ENCODE measurements at regions not wholly inside any gene's neighbourhood (a gene's known extent, or its start where the extent isn't known, plus 50 kb on each side); places are given as distances from the start of the nearest gene placed in this dataset.

DNA sequence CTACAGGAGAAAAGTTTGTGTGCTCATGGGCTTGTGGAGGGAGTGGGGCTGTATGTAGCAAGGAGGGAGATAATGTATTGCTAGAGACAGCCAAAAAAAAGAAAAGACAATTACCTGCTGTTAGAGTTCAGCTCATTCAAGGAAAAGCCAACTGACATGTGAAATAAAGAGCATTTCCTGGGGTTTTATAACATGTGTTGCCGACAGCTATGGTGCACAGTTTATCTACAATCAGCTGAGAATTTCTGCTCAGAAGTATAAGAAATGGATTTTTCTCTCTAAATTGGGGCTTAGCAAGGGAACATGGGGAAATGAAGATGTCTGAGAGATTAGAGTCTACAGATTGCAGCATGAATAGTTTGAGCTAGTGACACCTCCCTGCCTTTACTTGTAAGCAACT, 674.1 kb downstream of the SUCLG1 start:
- H3K4me3 ChIP-seq (ENCODE audit: low read length) = no peak overlapping the region
- no peak for DNase-seq (ENCODE audit: low read depth, low spot score)

DNA sequence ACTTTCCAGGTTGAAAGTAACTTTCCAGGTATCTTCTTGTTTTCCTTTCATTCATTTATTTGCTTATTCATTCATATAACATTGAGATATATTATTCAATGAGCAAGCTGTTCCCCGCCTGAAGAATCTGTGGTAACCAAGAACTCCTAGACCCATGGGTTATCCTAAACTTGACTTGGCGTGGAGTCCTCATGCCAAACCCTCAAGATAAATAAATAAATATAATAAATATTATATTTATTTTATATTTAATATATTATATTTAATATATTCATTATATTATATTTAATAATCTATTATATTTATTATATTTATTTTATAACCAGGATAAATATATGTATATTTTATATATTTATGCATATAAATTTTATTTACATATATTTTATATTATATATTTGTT, 674.8 kb downstream of the SUCLG1 start:
- H3K4me3 ChIP-seq (ENCODE audit: low read length) = no peak overlapping the region
- DNase-seq (ENCODE audit: low read depth, low spot score) = no peak

DNA sequence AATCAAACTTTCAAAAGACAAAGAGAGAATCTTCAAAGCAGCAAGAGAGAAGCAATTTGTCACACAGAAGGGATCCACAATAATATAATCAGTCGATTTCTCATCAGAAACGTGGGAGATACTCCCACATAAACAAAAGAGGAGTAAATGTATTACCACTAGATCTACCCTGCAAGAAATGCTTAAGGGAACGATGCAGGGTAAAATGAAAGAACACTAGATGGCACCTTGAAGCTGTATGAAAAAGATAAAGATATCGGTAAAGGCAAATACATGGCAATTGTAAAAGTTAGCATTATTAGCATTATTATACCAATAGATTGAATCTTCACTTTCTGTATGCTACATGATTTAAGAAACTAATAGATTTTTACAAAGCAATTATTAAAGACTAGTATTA, 677.0 kb downstream of the SUCLG1 start:
- H3K4me3 ChIP-seq (ENCODE audit: low read length) = no peak overlapping the region
- DNase-seq (ENCODE audit: low read depth, low spot score) = no peak

DNA sequence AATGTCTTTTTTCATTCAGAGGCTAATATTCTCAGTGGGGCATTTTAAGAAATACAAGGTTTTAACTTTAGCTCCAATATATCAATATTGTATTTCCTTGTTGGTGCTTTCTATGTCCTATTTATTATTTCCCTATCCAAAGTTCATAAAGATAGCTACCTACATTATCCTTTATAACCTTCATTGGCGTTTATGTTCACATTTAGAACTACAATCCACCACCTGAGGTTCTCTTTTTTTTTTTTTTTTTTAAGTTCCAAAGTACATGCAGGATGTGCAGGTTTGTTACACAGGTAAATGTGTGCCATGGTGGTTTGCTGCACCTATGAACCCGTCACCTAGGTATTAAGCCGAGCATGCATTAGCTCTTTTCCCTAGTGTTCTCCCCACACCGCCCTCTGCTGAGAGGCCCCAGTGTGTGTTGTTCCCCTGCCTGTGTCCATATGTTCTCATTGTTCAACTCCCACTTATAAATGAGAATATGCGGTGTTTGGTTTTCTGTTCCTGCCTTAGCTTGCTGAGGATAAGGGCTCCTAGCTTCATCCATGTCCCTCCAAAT, 694.6 kb downstream of the SUCLG1 start:
- H3K4me3 ChIP-seq (ENCODE audit: low read length) = no peak overlapping the region
- DNase-seq (ENCODE audit: low read depth, low spot score) = no peak

DNA sequence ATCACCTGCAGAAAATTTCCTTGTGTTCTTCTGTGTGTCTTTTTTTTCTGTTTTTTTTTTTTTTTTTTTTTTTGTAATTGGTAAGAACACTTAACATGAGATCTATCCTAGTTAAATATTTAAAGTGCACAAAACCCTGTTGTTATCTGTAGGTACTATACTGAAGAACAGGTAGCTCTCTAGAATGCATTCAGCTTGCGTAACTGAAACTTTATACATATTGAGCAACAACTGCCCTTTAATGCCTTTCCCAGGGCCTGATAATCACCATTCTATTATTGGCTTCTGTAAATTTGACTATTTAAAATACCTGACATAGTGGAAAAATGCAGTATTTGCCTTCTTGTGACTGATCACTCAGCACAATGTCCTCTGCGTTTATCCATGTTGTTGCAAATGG, 701.8 kb downstream of the SUCLG1 start:
- H3K4me3 ChIP-seq (ENCODE audit: low read length) = no peak overlapping the region
- DNase-seq (ENCODE audit: low read depth, low spot score) = no peak

DNA sequence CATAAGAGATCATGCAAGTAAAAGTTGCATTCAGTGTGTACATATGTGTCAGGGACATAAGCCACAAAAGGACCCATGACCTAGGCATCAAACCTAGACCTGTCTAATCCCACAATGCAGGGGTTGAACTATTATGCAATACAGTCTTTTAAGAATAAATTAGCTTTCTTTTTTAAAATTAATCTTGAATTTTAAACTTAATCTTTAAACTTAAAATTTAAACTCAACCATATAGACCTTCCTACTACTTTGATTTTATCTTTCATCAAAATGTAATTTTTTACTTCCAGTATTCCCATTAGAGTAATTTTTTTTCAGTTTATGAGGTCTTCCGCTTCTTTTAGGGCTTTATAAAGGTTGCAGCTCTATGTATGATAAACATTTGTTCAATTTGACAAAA, 702.9 kb downstream of the SUCLG1 start:
- DNase-seq (ENCODE audit: low read depth, low spot score) = no peak
- no peak overlapping the region for H3K4me3 ChIP-seq (ENCODE audit: low read length)

DNA sequence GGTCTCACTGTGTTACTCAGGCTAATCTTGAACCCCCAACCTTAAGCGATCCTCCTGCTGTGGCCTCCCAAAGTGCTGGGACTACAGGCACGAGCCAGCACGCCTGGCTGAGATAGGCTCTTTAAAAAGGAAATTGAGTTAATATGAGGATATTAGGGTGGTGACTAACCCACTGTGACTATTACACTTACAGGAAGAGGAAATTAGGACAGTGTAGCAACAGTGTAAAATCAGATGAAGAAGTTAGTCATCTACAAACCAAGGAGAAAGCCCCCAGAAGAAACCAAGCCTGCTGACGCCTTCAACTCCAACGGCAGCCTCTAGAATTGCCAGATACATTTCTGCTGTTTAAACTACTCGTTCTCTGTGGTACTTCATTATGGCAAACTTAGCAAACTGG, 711.9 kb downstream of the SUCLG1 start:
- DNase-seq (ENCODE audit: low read depth, low spot score) = no peak
- no peak overlapping the region for H3K4me3 ChIP-seq (ENCODE audit: low read length)

DNA sequence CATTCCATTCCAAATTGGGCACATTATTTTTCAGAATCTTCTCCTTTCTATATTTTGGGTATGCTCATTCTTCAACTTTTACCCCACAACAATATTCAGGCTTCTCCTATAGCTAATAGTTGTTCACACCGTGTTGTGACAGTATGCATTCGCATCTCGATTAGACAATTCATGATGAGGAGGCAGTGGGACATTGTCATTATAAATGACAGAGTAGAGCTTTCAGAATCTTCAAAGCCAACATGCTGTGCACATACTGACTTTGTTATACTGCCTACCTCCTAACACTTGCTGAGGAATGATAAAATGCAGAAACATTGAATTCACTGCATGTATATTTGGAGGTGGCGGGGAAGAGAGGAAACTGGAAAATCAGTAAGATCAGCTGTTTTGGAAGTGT, 714.2 kb downstream of the SUCLG1 start:
- no peak for DNase-seq (ENCODE audit: low read depth, low spot score)

DNA sequence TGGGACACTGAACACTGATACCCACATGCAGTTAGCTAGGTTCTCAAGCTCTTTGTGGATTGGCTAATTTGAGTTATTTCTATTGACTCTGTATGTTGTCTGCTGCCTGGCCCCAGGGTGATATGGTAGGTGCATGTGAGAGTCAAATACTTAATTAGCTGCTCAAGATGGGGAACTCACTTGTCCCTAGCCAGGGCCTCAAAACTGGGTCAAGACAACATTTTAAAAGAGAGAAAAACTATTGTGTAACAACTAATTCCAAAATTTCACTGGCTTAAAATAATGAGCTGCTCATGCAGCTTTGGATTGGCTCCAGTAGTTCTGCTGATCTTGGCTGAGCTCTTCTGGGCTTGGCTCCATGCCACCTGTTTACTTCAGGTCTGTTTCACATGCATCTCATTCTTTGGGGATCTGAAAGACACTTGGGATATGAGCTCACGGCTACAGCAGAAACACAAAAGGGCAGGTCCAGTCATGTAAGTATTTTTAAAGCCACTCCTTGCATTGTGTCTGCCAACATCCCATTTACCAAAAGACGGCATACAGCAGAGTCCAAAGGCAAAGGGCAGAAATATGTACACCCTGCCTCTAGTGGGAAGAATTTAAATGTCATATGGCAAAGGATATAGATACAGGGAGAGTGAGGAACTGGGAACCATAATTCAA, 716.8 kb downstream of the SUCLG1 start:
- no peak overlapping the region for H3K4me3 ChIP-seq (ENCODE audit: low read length)
- no peak for DNase-seq (ENCODE audit: low read depth, low spot score)

More for the DNA sequence above, 714.2 kb downstream of the SUCLG1 start:
- H3K4me3 ChIP-seq (ENCODE audit: low read length) = no peak overlapping the region

DNA sequence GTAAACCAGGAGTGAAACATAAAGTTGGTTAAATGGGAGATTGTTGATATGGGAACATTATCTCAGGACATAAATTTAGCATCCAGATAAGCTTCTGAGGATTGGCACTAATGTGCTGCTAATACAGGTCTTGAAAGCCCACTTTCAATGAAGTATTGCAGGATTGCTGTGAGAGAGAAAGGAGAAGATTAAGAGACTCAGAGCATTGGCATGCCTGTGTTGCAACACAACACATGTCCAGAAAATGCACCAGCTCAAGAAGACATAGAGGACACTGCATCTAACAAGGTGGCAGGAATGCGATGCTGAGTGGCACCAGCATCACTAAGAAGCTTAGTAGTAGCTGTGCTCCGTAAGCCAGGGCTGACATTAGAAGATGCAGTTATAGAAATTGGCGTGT, 728.9 kb downstream of the SUCLG1 start:
- no peak for DNase-seq (ENCODE audit: low read depth, low spot score)
- no peak overlapping the region for H3K4me3 ChIP-seq (ENCODE audit: low read length)

DNA sequence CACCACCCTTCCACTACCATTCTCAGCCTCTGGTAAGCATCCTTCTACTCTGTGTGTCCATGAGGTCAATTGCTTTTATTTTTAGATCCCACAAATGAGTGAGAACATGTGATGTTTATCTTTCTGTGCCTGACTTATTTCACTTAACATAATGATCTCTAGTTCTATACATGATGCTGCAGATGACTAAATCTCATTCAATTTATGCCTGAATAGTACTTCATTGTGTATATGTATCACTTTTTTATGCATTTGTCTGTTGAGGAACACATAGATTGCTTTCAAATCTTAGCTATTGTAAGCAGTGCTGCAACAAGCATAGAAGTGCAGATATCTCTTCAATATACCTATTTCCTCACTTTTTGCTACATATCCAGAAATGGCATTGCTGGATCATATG, 733.3 kb downstream of the SUCLG1 start:
- DNase-seq (ENCODE audit: low read depth, low spot score) = no peak
- H3K4me3 ChIP-seq (ENCODE audit: low read length) = no peak overlapping the region

DNA sequence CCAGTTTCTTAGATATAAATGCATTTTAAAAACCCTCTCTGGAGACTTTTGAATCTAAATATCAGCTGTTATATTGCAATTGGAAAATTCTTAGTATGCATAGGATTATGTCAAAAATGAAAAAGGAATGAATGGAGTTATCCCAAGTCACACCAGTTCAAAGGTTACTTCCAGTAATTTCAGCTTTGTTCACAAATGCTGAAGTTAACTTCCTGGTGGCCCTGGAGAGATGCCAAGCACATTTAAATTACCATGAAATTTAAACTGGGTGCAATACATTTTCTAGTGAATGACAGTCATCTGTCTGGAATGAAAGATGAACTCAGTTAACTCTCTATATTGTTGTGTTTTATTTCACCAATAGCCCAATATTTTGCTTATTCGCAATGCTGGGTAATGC, 753.9 kb downstream of the SUCLG1 start:
- DNase-seq (ENCODE audit: low read depth, low spot score) = no peak
- H3K4me3 ChIP-seq (ENCODE audit: low read length) = no peak overlapping the region

DNA sequence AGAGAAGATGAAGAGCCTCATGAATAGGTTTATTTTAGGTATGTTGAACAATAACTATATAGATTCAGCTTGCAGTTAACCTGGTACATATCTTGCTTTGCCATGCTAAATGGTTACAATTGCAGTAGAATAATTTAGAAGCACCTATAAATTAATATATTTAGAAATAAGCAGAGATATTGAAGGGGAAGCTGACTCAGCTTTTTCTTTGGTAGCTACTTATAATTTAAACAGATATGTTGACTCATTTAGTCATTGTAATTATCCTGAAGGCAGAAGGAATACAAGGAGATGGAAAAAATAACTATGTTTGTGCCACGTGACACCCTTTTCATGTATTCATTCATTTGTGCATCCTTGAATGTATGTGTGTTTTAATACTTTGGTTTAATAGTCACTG, 755.5 kb downstream of the SUCLG1 start:
- no peak for DNase-seq (ENCODE audit: low read depth, low spot score)
- H3K4me3 ChIP-seq (ENCODE audit: low read length) = no peak overlapping the region

DNA sequence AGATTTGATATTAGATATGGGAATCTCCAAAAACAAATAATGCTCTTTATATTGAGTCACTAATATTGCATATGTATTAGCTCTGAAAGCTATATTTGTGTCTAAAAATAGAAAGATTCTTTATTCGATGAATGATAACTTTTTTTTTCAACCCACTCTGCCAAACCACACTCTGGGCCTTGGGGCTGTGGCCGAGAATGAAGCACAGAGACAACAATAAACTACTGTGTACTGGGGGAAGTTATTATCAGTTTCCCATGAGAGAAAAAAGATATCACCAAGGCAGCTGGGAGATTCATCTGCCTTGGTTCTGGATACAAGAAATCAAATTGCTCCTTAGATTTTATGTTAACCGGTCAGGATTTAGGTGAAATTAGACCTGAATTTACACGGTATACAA, 762.2 kb downstream of the SUCLG1 start:
- DNase-seq (ENCODE audit: low read depth, low spot score) = no peak

DNA sequence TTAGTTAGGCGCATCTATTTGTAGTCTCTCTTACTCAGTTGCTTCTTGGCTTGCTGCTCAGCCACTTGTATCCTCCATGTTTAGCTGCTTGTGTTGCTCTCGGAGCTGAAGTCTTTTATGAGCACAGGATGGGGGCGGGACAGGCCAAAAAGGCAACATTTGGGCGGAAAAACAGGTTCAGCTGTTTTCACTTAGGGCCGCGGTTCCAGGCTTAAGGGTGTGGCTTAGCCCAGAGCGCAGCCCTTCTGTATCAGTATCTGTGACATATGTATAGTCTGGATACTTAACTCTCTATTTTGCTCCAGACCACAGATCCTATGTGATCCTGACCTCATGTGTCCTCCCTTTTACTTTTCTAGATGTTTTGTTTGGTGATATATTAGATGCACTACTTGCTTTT, 763.5 kb downstream of the SUCLG1 start:
- H3K4me3 ChIP-seq (ENCODE audit: low read length) = no peak overlapping the region
- no peak for DNase-seq (ENCODE audit: low read depth, low spot score)

More for the DNA sequence above, 762.2 kb downstream of the SUCLG1 start:
- no peak overlapping the region for H3K4me3 ChIP-seq (ENCODE audit: low read length)

DNA sequence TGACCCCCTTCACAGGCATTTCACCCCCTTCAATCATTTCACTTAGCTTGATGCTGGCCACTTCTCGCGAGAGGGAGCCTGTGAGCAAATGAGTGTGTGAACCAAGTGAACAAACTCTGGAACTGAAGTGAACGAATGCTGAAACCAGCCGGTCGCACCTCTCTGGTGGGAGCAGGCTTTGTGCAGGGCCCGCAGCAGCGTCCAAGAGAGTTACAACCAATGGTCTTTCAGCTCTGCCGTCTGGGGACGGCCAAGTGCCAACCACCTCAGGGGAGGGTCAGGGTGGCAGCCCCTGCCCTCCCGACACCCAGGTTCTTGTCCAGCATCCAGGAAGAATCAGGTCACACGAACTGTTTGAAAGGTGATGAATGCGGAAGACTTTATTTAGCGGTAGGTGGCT, 764.0 kb downstream of the SUCLG1 start:
- no peak for DNase-seq (ENCODE audit: low read depth, low spot score)
- H3K4me3 ChIP-seq (ENCODE audit: low read length) = no peak overlapping the region

DNA sequence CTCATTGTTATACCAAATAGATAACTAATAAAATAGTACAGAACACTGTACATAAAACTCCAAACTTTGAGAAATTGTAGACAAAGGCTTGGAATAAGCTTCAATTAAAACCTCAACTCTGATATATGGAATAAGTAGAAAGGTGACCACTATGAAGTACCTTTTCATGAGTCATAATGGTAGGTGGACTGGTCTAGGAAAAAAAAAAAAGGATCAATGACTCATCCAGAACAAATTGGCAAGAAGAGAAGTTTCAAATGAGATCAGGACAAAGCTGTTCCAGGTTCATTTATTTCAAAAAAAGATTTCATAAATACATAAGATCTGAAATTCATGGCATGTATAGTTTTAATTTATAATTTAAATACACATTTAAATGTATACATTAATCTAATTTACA, 769.7 kb downstream of the SUCLG1 start:
- DNase-seq (ENCODE audit: low read depth, low spot score) = no peak
- H3K4me3 ChIP-seq (ENCODE audit: low read length) = no peak overlapping the region

DNA sequence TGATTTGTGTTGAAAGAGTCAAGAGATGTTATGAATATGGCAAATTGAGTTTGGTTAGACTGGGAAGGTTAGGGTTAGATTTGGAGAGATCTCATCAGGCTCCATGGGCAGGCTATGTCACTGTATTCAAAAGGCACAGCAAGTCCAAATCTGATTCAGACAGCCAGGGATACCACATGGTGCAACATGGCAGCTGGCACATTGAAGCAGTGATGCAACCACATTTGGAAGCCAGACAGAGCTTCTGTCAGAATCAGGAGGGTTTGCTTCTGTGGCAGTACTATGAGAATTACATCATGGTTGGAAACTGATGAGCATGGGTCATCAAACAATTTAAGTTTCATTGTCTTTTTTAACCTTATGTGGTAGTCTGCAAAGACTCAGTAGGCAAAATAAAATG, 772.2 kb downstream of the SUCLG1 start:
- no peak overlapping the region for H3K4me3 ChIP-seq (ENCODE audit: low read length)
- no peak for DNase-seq (ENCODE audit: low read depth, low spot score)

DNA sequence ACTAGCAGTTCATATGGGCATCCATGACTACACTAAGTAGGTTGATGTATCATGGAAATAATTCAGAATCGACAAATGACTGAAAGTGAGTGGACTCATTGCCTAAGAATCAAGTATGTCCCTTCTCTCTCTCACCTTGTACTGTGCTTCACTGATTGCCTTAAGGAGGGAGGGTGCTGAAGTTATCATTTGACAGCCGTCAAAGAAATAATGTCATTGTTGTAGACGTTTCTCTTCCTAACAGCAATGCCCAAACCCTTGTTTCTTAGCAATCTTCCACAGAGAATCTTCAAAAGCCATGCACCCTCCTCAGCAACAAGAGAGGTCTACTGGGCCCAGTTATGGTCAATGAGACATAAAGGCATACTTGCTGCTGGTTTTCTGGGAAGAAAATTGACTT, 785.0 kb downstream of the SUCLG1 start:
- no peak overlapping the region for H3K4me3 ChIP-seq (ENCODE audit: low read length)
- DNase-seq (ENCODE audit: low read depth, low spot score) = no peak

DNA sequence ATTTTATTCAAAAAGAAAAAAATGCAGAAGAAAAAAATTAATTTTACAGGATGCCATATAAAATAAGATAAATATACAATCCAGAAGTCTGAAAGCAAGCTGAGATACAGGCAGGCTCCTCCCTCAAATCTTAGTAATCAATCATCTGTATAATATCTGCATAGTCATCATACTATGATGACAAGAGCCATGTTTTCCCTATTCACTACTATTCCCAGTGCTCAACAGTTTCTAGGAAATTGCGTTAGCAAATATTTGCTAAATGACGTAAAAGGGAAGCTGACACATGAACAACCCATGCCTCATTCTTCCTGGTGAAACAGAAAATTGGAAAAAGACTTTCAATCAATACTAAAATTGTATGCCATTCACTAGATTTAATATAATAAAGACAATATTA, 793.2 kb downstream of the SUCLG1 start:
- no peak for DNase-seq (ENCODE audit: low read depth, low spot score)
- no peak overlapping the region for H3K4me3 ChIP-seq (ENCODE audit: low read length)

DNA sequence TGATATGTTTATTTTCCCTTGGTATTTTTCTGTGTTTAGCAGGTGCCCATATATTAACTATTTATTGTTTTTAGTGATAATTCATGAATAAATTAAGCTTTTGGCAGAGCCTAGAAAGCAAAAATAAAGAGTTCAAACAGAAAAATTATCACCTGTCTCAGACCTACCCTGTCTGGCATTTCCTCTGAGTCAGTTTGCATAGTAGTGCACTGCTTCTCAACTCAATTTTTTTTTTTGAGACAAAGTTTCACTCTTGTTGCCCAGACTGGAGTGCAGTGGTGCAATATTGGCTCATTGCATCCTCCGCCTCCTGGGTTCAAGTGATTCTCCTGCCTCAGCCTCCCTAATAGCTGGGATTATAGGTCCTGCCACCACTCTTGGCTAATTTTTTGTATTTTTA, 793.9 kb downstream of the SUCLG1 start:
- no peak overlapping the region for H3K4me3 ChIP-seq (ENCODE audit: low read length)
- no peak for DNase-seq (ENCODE audit: low read depth, low spot score)
